Esophagus squamous epithelium (tissue), 4 donors: ENCODE measurements at regions not wholly inside any gene's neighbourhood (a gene's known extent, or its start where the extent isn't known, plus 50 kb on each side); places are given as distances from the start of the nearest gene placed in this dataset.

Source experiments
- CTCF ChIP-seq, 6 experiments: fragments of 450-650 bp in 4 of 6; fragments of 200-600 bp in 2 of 6; sonication (generic) in 2 of 6; IDR thresholded peaks; one replicate each; pipeline ENCODE4 v1.5.1; 2016 to 2019; ENCODE audit warnings: antibody characterized with exemption in 6 of 6, mild to moderate bottlenecking in 4 of 6, moderate library complexity in 4 of 6
- POLR2A ChIP-seq, 4 donors: fragments of 450-650 bp; IDR thresholded peaks; one replicate each; pipeline ENCODE4 v1.6.1; 2017; ENCODE audit warnings: antibody characterized with exemption in 4 of 4, mild to moderate bottlenecking in 4 of 4, moderate library complexity in 3 of 4

- no peak for TF ChIP-seq POLR2A (IDR thresholded peaks at IDR 0.05)
- TF ChIP-seq CTCF (IDR thresholded peaks at IDR 0.05), result no peak
These were observed 177.0 kb upstream of the C16orf82 start for GRCh38 chr16:26889740-26890139.
